HepG2 (cell line): ENCODE measurements at regions not wholly inside any gene's neighbourhood (a gene's known extent, or its start where the extent isn't known, plus 50 kb on each side); places are given as distances from the start of the nearest gene placed in this dataset.

ENCODE experiments used
- BRF2 ChIP-seq: sonication (generic); formaldehyde crosslinking; IDR thresholded peaks from 2 replicates; pipeline ENCODE4 v1.8.1; 2022; ENCODE audit warnings: mild to moderate bottlenecking, missing genetic modification reagents
- HMG20B ChIP-seq: conservative IDR thresholded peaks from 2 replicates; pipeline ENCODE4 v1.6.1; 2016; ENCODE audit warnings: missing genetic modification reagents, missing compliant biosample characterization
- HNF4A ChIP-seq: sonication (generic); formaldehyde crosslinking; IDR thresholded peaks from 2 replicates; pipeline ENCODE4 v1.4.0; 2020; ENCODE audit warnings: missing genetic modification reagents
- ONECUT2 ChIP-seq: sonication (generic); formaldehyde crosslinking; IDR thresholded peaks from 2 replicates; pipeline ENCODE4 v1.4.0; 2020; ENCODE audit warnings: missing genetic modification reagents
- ZNF343 ChIP-seq: sonication (generic); formaldehyde crosslinking; IDR thresholded peaks from 2 replicates; pipeline ENCODE4 v1.4.0; 2020; ENCODE audit warnings: mild to moderate bottlenecking, missing genetic modification reagents
- ZNF646 ChIP-seq: sonication (generic); formaldehyde crosslinking; IDR thresholded peaks from 2 replicates; pipeline ENCODE4 v1.9.0; 2021; ENCODE audit warnings: mild to moderate bottlenecking, missing genetic modification reagents

DNA sequence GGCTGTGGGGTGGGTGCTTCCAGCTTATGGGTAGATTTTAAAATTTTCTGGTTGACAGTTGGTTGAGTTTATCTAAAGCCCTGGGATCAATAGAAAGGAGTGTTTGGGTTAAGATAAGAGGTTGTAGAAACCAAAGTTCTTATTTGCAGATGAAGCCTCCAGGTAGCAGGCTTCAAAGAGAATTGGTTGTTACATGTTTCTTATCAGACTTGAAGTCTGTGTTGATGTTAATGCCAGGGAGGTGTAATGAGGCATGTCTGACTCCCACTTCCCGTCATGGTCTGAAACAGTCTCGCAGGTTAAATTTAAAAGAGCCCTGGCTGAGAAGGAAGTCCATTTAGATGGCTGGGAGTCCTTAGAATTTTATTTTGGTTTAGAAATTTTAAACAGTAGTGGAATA lies 165.2 kb upstream of the TMEM72 start (continued):
- TF ChIP-seq ONECUT2 (CRISPR knock-in tag), result peak; percentile 75
- TF ChIP-seq ZNF646 (CRISPR knock-in tag), result no peak
- TF ChIP-seq BRF2 (CRISPR knock-in tag), result no peak
- 0 out of 2 replicates have a peak, but pooled peaks have one; percentile 23 for TF ChIP-seq HMG20B (CRISPR knock-in tag)
- TF ChIP-seq HNF4A (CRISPR knock-in tag), result peak; percentile 33; the same call in 1 of the 2 replicates
- TF ChIP-seq ZNF343 (CRISPR knock-in tag), result no peak
